ENCODE measurements at regions not wholly inside any gene's neighbourhood (a gene's known extent, or its start where the extent isn't known, plus 50 kb on each side); places are given as distances from the start of the nearest gene placed in this dataset.

GRCh38 chr18:27735117-27735516 lies 441.8 kb downstream of the CDH2 start:
- Histone ChIP-seq H3K79me1 (ENCODE audit: insufficient read depth, low read depth, low read length, poor library complexity, severe bottlenecking) (no peaks in the 10 kb centered on the region), H3K4me2 (ENCODE audit: insufficient read depth, insufficient read length, low read length) (no peak overlapping the region), H3K56ac (ENCODE audit: insufficient read length, low read depth, low read length) (no peak overlapping the region), H3K4ac (ENCODE audit: low read depth, low read length) (no peak overlapping the region), H2BK120ac (ENCODE audit: low read depth, low read length, poor library complexity, severe bottlenecking) (no peak overlapping the region), H4K91ac (ENCODE audit: insufficient read length, low read depth, low read length) (no peak overlapping the region), H3K18ac (ENCODE audit: insufficient read length, low read depth, low read length) (no peak overlapping the region), H2BK20ac (ENCODE audit: low read depth, low read length, poor library complexity, severe bottlenecking) (no peak overlapping the region), H3T11ph (ENCODE audit: low read length) (no peak overlapping the region), H3K9ac (ENCODE audit: extremely low read depth, insufficient read length, low read length) (no peak overlapping the region), H3K9me3 (ENCODE audit: control insufficient read depth, low read depth, low read length) (no peaks in the 10 kb centered on the region), H3K14ac (ENCODE audit: insufficient read depth, low read length) (no peak overlapping the region), H3K79me2 (ENCODE audit: insufficient read depth, low read length) (no peaks in the 10 kb centered on the region), H2BK12ac (ENCODE audit: insufficient read length, low read depth, low read length) (no peak overlapping the region), H2BK15ac (ENCODE audit: low read depth, low read length) (no peak overlapping the region), H4K8ac (replicated peaks; ENCODE audit: insufficient read length, low read depth, low read length) (no peak overlapping the region), H2AFZ (ENCODE audit: low read length) (no peak overlapping the region), H4K5ac (ENCODE audit: insufficient read length, low read depth, low read length) (no peak overlapping the region), H3K27ac (ENCODE audit: insufficient read length, low read depth, low read length) (no peak overlapping the region), H3K23me2 (ENCODE audit: insufficient read length, low read depth, low read length, poor library complexity, severe bottlenecking) (no peaks in the 10 kb centered on the region), H4K20me1 (ENCODE audit: control insufficient read depth, insufficient read depth, insufficient read length) (no peaks in the 10 kb centered on the region), H3K27me3 (ENCODE audit: insufficient read depth, low read length) (no peaks in the 10 kb centered on the region), H3K23ac (ENCODE audit: insufficient read length, low read depth, low read length) (no peak overlapping the region), H3K4me1 (ENCODE audit: insufficient read depth, low read length) (no peaks in the 10 kb centered on the region), H2BK5ac (ENCODE audit: insufficient read length, low read length) (no peak overlapping the region), H2AK5ac (ENCODE audit: insufficient read length, low read length) (no peak overlapping the region)
- H3K9me3 Mint-ChIP-seq: peaks cover 5 to 7% of the 10 kb centered on the region in 2 experiments; a peak in 4 of 5 replicates
- H3K36me3 Mint-ChIP-seq (ENCODE audit: insufficient read depth in 1 of 3, low read depth in 3 of 3): peaks cover 0 to 4% (median 4%) of the 10 kb centered on the region in 3 experiments; a peak in 6 of 7 replicates
- no peak overlapping the region for H3K4me3 Mint-ChIP-seq
- H3K27ac Mint-ChIP-seq: no peak overlapping the region
- no peak for TF ChIP-seq CTCF (conservative IDR thresholded peaks at IDR 0.05)
- no peak for DNase-seq
- no peaks in the 10 kb centered on the region for H3K27me3 Mint-ChIP-seq (ENCODE audit: low read depth)
- no CpG with 5 or more reads among the region's 1 CpG for WGBS (ENCODE audit: extremely low coverage, insufficient read length, low lambda C conversion rate)
- peaks cover 3 to 5% of the 10 kb centered on the region in 2 experiments; a peak in 3 of 4 replicates for H3K4me1 Mint-ChIP-seq
